Heart left ventricle (tissue), 16 donors: ENCODE measurements at regions not wholly inside any gene's neighbourhood (a gene's known extent, or its start where the extent isn't known, plus 50 kb on each side); places are given as distances from the start of the nearest gene placed in this dataset.

Source experiments
- ATAC-seq, 4 donors: fragments of 200-7000 bp; cut with Tn5 transposase; one replicate each; pipeline ENCODE4 v1.9.1; 2020 to 2022; ENCODE audit warnings: moderate library complexity in 4 of 4, mild to moderate bottlenecking in 3 of 4, moderate number of reproducible peaks in 1 of 4
- DNase-seq, 5 donors: peaks; one replicate each; pipeline ENCODE4 v3.0.0-alpha.2; 2020
- H3K27ac ChIP-seq, 12 donors: fragments of 200-600 bp; sonication (generic) in 4 of 12; one replicate each; pipeline versions ENCODE4 v1.5.0 to v1.8.0; 2016 to 2022; ENCODE audit warnings: mild to moderate bottlenecking in 2 of 12
- H3K27me3 ChIP-seq, 9 donors: fragments of 200-600 bp; sonication (generic) in 2 of 9; one replicate each; pipeline versions ENCODE4 v1.5.1 to v1.8.0; 2016 to 2022; ENCODE audit warnings: mild to moderate bottlenecking in 3 of 9
- H3K36me3 ChIP-seq, 9 donors: fragments of 200-600 bp; sonication (generic) in 2 of 9; one replicate each; pipeline versions ENCODE4 v1.5.0 to v1.8.0; 2018 to 2022; ENCODE audit warnings: mild to moderate bottlenecking in 2 of 9
- H3K4me1 ChIP-seq, 12 donors: fragments of 200-600 bp; sonication (generic) in 4 of 12; one replicate each; pipeline versions ENCODE4 v1.5.0 to v1.8.0; 2016 to 2022; ENCODE audit warnings: mild to moderate bottlenecking in 3 of 12
- H3K4me3 ChIP-seq, 12 donors: fragments of 200-600 bp; sonication (generic) in 4 of 12; one replicate each; pipeline versions ENCODE4 v1.5.0 to v1.8.0; 2017 to 2022; ENCODE audit warnings: mild to moderate bottlenecking in 9 of 12, moderate library complexity in 4 of 12
- H3K9me3 ChIP-seq, 12 donors: fragments of 200-600 bp; sonication (generic) in 4 of 12; one replicate each; pipeline versions ENCODE4 v1.5.0 to v1.8.0; 2016 to 2022; ENCODE audit warnings: mild to moderate bottlenecking in 1 of 12
- CTCF ChIP-seq, 12 donors: fragments of 200-600 bp; sonication (generic) in 4 of 12; IDR thresholded peaks; one replicate each; pipeline versions ENCODE4 v1.5.0 to v1.8.0; 2018 to 2022; ENCODE audit warnings: antibody characterized with exemption in 12 of 12, mild to moderate bottlenecking in 5 of 12
- POLR2A ChIP-seq, 2 donors: fragments of 450-650 bp; IDR thresholded peaks; one replicate each; pipeline ENCODE4 v1.6.1; 2017; ENCODE audit warnings: antibody characterized with exemption in 2 of 2, mild to moderate bottlenecking in 2 of 2, moderate library complexity in 2 of 2
- WGBS, 4 donors: extraction: QIAGEN DNeasy Blood & Tissue Kit in 2 of 4; methylation state at CpG; one replicate each; pipeline versions ENCODE4 v1.1.5 to v1.1.7; 2013 to 2018; 5-methylcytosine and 5-hydroxymethylcytosine counted together
- intact Hi-C, 10 donors: fragments of 100-400 bp; cut with DNase I; formaldehyde crosslinking; loops; one replicate each; pipeline versions ENCODE4 v1.11.1 to v1.14.2; 2022
- donor health status: ischemic (EF 13 %, LVEDD 7.1; RV severe dilation, severe dysfunction).
- donor health status: healthy with polysubstance abuse.
- donor health status: DM: no; HTN: yes; CAD: no.
- donor health status: DM: no; HTN: no; CAD: no.
- donor health status: ischemic (EF 25% LVEDD 6.9; RV normal size, moderate dysfunction).
- donor health status: ischemic (EF 25% LVEDD 5.7; RV mildly dilated, moderate dysfunction).
- donor health status: healthy.
- donor health status: DM: yes; HTN: yes; CAD: no.
- donor health status: ischemic (EF 35%, LVEDD 5.7; RV mildly dilated, moderate dysfunction).
- donor health status: nonischemic (EF 11% LVEDD 7.7; RV severe dilation, severe dysfunction).
- donor health status: DM: yes; HTN: yes; CAD: no.
- donor health status: PGD.
- donor health status: ischemic (EF 29% LVEDD 5.4; RV normal size, mild dysfunction).
- donor health status: nonischemic (EF 23%, LVEDD 6.1; RV moderate dilation, normal function).

- TF ChIP-seq POLR2A (IDR thresholded peaks at IDR 0.05) (no peak), CTCF (IDR thresholded peaks at IDR 0.05) (no peak)
- intact Hi-C loops = no loop called here
- peaks cover 0 to 12% (median 0%) of the 10 kb centered on the region in 12 donors for H3K4me1 ChIP-seq
- H3K27ac ChIP-seq = no peak overlapping the region
- H3K27me3 ChIP-seq = no peaks in the 10 kb centered on the region
- H3K9me3 ChIP-seq = peaks cover 0 to 9% (median 0%) of the 10 kb centered on the region in 12 donors
- WGBS, 4 donors = 83 to 90% (median 86%) methylated on average over 7 of the region's 7 CpGs
- DNase-seq (no peak), ATAC-seq (no peak)
- H3K4me3 ChIP-seq = no peak overlapping the region
- no peaks in the 10 kb centered on the region for H3K36me3 ChIP-seq
Observed at GRCh38 chrX:39848900-39849299, 248.9 kb downstream of the BCOR start.

GRCh38 chrX:39850209-39850608, 247.5 kb downstream of the BCOR start:
- ATAC-seq (no peak), DNase-seq (no peak)
- H3K4me1 ChIP-seq = peaks cover 0 to 16% (median 0%) of the 10 kb centered on the region in 12 donors
- H3K27me3 ChIP-seq = no peaks in the 10 kb centered on the region
- H3K36me3 ChIP-seq = no peaks in the 10 kb centered on the region
- TF ChIP-seq POLR2A (IDR thresholded peaks at IDR 0.05) (no peak), CTCF (IDR thresholded peaks at IDR 0.05) (no peak)
- no peak overlapping the region for H3K4me3 ChIP-seq
- intact Hi-C loops = no loop called here
- WGBS, 4 donors = 55 to 77% (median 67%) methylated on average over 4 of the region's 4 CpGs
- H3K27ac ChIP-seq = no peak overlapping the region
- peaks cover 0 to 9% (median 0%) of the 10 kb centered on the region in 12 donors for H3K9me3 ChIP-seq

- H3K27me3 ChIP-seq = no peaks in the 10 kb centered on the region
- no peak overlapping the region for H3K27ac ChIP-seq
- H3K4me3 ChIP-seq = no peak overlapping the region
- 58 to 67% (median 64%) methylated on average over 3 of the region's 3 CpGs for WGBS, 4 donors
- DNase-seq = no peak
- peaks cover 0 to 7% (median 0%) of the 10 kb centered on the region in 12 donors for H3K9me3 ChIP-seq
- H3K36me3 ChIP-seq = no peaks in the 10 kb centered on the region
- no peak for ATAC-seq
- TF ChIP-seq CTCF (IDR thresholded peaks at IDR 0.05) (no peak), POLR2A (IDR thresholded peaks at IDR 0.05) (no peak)
- intact Hi-C loops = no loop called here
- peaks cover 0 to 21% (median 0%) of the 10 kb centered on the region in 12 donors for H3K4me1 ChIP-seq
Observed at GRCh38 chrX:39850630-39851152, 247.1 kb downstream of the BCOR start.

- TF ChIP-seq POLR2A (IDR thresholded peaks at IDR 0.05) (no peak), CTCF (IDR thresholded peaks at IDR 0.05) (no peak)
- H3K9me3 ChIP-seq = no peaks in the 10 kb centered on the region
- H3K27me3 ChIP-seq = no peaks in the 10 kb centered on the region
- peaks cover 0 to 28% (median 1%) of the 10 kb centered on the region in 12 donors for H3K4me1 ChIP-seq
- no peak overlapping the region for H3K4me3 ChIP-seq
- no peaks in the 10 kb centered on the region for H3K36me3 ChIP-seq
- H3K27ac ChIP-seq = no peak overlapping the region
- 71 to 96% (median 90%) methylated on average over 5 of the region's 5 CpGs for WGBS, 4 donors
- no peak for DNase-seq
- ATAC-seq = no peak
- intact Hi-C loops = no loop called here
Observed at GRCh38 chrX:39851745-39852455, 245.9 kb downstream of the BCOR start.
